Endothelial cell (in vitro differentiated cells): ENCODE measurements at regions not wholly inside any gene's neighbourhood (a gene's known extent, or its start where the extent isn't known, plus 50 kb on each side); places are given as distances from the start of the nearest gene placed in this dataset.

Experiments
- DNase-seq: peaks from one replicate; pipeline ENCODE4 v3.0.0; 2021; ENCODE audit warnings: low spot score
- H3K27ac Mint-ChIP-seq: one replicate; pipeline ENCODE4 v1.8.0; 2021; ENCODE audit warnings: mixed read lengths, inconsistent platforms; ENCODE audit not compliant: unreplicated experiment
- H3K27me3 Mint-ChIP-seq: one replicate; pipeline ENCODE4 v1.8.0; 2021; ENCODE audit warnings: mild to moderate bottlenecking, moderate library complexity, mixed read lengths, inconsistent platforms; ENCODE audit not compliant: unreplicated experiment
- H3K36me3 Mint-ChIP-seq: one replicate; pipeline ENCODE4 v1.8.0; 2021; ENCODE audit warnings: mild to moderate bottlenecking, low read depth, mixed read lengths, inconsistent platforms; ENCODE audit not compliant: unreplicated experiment
- H3K4me1 Mint-ChIP-seq: one replicate; pipeline ENCODE4 v1.8.0; 2021; ENCODE audit warnings: mild to moderate bottlenecking, mixed read lengths, inconsistent platforms; ENCODE audit not compliant: unreplicated experiment
- H3K4me3 Mint-ChIP-seq: one replicate; pipeline ENCODE4 v1.8.0; 2021; ENCODE audit warnings: mild to moderate bottlenecking, mixed read lengths, inconsistent platforms; ENCODE audit not compliant: unreplicated experiment
- H3K9me3 Mint-ChIP-seq: one replicate; pipeline ENCODE4 v1.8.0; 2021; ENCODE audit warnings: mixed read lengths, inconsistent platforms; ENCODE audit not compliant: unreplicated experiment
- CTCF ChIP-seq: fragments of 200-600 bp; sonication (generic); IDR thresholded peaks from one replicate; pipeline ENCODE4 v1.5.0; 2021; ENCODE audit warnings: antibody characterized with exemption; ENCODE audit not compliant: unreplicated experiment

GRCh38 chr1:239893127-239893731, 198.5 kb upstream of the FMN2 start:
- no peak overlapping the region for H3K27ac Mint-ChIP-seq
- DNase-seq = no peak
- H3K36me3 Mint-ChIP-seq = peaks cover 20% of the 10 kb centered on the region
- H3K9me3 Mint-ChIP-seq = no peaks in the 10 kb centered on the region
- peaks cover 4% of the 10 kb centered on the region for H3K27me3 Mint-ChIP-seq
- no peak for TF ChIP-seq CTCF
- no peak overlapping the region for H3K4me3 Mint-ChIP-seq
- H3K4me1 Mint-ChIP-seq = peaks cover 14% of the 10 kb centered on the region

- no peak for DNase-seq
- Mint-ChIP-seq H3K9me3 (no peaks in the 10 kb centered on the region), H3K27me3 (no peaks in the 10 kb centered on the region), H3K36me3 (peaks cover 15% of the 10 kb centered on the region), H3K27ac (no peak overlapping the region), H3K4me1 (peaks cover 19% of the 10 kb centered on the region), H3K4me3 (no peak overlapping the region)
- TF ChIP-seq CTCF = no peak
Measured at GRCh38 chr1:239896569-239896968, 195.1 kb upstream of the FMN2 start.

GRCh38 chr1:239896980-239897379, 194.7 kb upstream of the FMN2 start:
- no peaks in the 10 kb centered on the region for H3K9me3 Mint-ChIP-seq
- no peak for TF ChIP-seq CTCF
- H3K4me3 Mint-ChIP-seq = no peak overlapping the region
- peaks cover 15% of the 10 kb centered on the region for H3K36me3 Mint-ChIP-seq
- no peaks in the 10 kb centered on the region for H3K27me3 Mint-ChIP-seq
- H3K27ac Mint-ChIP-seq = no peak overlapping the region
- peaks cover 19% of the 10 kb centered on the region for H3K4me1 Mint-ChIP-seq
- DNase-seq = no peak

- no peak for TF ChIP-seq CTCF
- DNase-seq = no peak
Measured at GRCh38 chr1:239897458-239897857, 194.2 kb upstream of the FMN2 start.

GRCh38 chr1:239898062-239898730, 193.5 kb upstream of the FMN2 start:
- Mint-ChIP-seq H3K36me3 (peaks cover 15% of the 10 kb centered on the region), H3K4me1 (peaks cover 15% of the 10 kb centered on the region), H3K9me3 (no peaks in the 10 kb centered on the region), H3K4me3 (no peak overlapping the region), H3K27me3 (no peaks in the 10 kb centered on the region), H3K27ac (no peak overlapping the region)
- DNase-seq = peak; percentile 79
- peak; percentile 99 for TF ChIP-seq CTCF

More at GRCh38 chr1:239897458-239897857, 194.2 kb upstream of the FMN2 start:
- peaks cover 15% of the 10 kb centered on the region for H3K36me3 Mint-ChIP-seq
- peaks cover 19% of the 10 kb centered on the region for H3K4me1 Mint-ChIP-seq
- no peaks in the 10 kb centered on the region for H3K27me3 Mint-ChIP-seq
- H3K4me3 Mint-ChIP-seq = no peak overlapping the region
- no peak overlapping the region for H3K27ac Mint-ChIP-seq
- no peaks in the 10 kb centered on the region for H3K9me3 Mint-ChIP-seq
